ENCODE measurements at regions not wholly inside any gene's neighbourhood (a gene's known extent, or its start where the extent isn't known, plus 50 kb on each side); places are given as distances from the start of the nearest gene placed in this dataset.

DNA sequence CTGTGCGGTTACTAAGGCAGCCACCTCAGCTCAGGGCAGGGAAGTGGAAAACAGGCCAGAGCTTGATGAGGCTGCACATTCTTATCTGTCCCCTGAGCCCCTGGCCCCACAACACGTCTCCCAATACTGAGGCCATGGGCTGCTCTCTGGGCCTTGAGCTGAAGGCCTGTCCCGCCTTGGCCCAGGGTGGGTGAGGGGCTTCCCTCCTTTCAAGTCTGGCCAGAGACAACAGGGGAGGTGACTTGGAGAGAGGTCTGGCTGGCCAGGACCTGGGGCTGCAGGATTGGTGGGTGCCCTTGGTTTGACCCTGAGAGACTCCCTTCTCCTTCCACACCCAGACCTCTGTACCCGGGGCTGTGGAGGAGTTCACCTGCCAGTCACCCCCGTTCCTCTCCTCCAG lies 563.8 kb downstream of the PTPRU start:
- TF ChIP-seq GATA2 (IDR thresholded peaks at IDR 0.05; ENCODE audit: low read depth, low read length) (no peak), GATA3 (IDR thresholded peaks at IDR 0.05; ENCODE audit: low read depth, low read length) (no peak)

DNA sequence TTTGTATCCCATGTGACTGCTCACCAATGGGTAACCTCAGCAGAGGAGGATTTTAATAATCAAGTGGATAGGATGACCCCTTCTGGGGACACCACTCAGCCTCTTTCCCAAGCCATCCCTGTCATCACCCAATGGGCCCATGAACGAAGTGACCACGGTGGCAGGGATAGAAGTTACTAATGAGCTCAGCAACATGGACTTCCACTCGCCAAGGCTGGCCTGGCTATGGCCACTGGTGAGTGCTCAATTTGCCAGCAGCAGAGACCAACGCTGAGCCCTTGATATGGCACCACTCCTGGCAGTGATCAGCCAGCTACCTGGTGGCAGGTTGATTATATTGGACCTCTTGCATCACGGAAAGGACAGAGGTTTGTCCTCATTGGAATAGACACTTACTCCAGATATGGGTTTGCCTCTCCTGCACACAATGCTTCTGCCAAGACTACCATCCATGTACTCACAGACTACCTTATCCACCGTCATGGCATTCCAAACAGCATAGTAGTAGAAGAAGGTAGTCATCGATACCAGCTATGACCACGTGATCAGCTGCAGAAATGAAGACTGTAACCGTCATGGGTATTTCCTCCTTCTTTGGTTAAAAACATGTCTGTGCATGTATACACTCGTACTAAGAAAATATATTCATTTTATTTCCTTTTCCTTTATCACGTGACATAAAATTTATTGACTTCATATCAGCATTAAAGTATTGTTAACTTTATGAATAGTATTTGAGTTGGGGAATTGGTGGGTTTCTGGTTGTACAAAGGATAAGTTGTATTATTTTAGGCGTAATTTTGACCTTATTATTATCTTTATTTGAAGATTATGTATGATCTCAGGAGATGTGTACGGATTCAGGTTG lies 562.6 kb downstream of the PTPRU start:
- TF ChIP-seq GATA3 (IDR thresholded peaks at IDR 0.05; ENCODE audit: low read depth, low read length) (no peak), GATA2 (IDR thresholded peaks at IDR 0.05; ENCODE audit: low read depth, low read length) (no peak)

DNA sequence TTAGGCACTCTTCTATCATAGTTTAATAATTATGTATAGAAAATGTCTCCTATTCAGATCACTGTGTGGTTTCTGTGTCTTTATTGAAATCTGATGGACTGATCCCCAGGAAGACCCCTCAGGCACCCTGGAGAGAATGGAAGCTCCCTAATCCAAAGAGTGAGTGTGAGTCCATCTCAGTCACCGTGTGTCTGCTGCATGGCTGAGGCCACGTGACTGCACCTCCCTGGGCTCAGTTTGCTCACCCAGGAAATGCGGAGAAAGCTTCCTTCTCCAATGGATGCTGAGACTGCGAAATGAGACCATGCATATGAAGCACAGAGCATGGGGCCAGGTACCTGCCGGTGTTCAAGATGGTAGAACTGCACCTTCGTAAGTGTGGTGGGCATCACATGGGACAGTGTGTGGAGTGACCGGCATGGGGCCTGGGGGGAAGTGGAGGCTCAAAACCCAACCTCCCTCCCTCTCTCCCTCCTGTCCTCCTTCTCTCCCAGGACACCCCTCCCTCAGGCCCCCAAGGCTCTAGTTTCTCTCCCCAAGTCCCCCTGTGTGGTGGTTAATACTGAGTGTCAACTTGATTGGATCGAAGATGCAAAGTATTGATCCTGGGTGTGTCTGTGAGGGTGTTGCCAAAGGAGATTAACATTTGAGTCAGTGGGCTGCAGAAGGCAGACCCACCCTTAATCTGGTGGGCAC lies 557.5 kb downstream of the PTPRU start:
- TF ChIP-seq GATA2 (IDR thresholded peaks at IDR 0.05; ENCODE audit: low read depth, low read length), result no peak
- no peak for TF ChIP-seq GATA3 (IDR thresholded peaks at IDR 0.05; ENCODE audit: low read depth, low read length)

- no peak for TF ChIP-seq GATA2 (IDR thresholded peaks at IDR 0.05; ENCODE audit: low read depth, low read length)
Observed at GRCh38 chr1:29793101-29793546, 556.8 kb downstream of the PTPRU start.

- TF ChIP-seq GATA2 (IDR thresholded peaks at IDR 0.05; ENCODE audit: low read depth, low read length), result no peak
- TF ChIP-seq GATA3 (IDR thresholded peaks at IDR 0.05; ENCODE audit: low read depth, low read length), result no peak
Observed at GRCh38 chr1:29789910-29790247, 553.6 kb downstream of the PTPRU start.

DNA sequence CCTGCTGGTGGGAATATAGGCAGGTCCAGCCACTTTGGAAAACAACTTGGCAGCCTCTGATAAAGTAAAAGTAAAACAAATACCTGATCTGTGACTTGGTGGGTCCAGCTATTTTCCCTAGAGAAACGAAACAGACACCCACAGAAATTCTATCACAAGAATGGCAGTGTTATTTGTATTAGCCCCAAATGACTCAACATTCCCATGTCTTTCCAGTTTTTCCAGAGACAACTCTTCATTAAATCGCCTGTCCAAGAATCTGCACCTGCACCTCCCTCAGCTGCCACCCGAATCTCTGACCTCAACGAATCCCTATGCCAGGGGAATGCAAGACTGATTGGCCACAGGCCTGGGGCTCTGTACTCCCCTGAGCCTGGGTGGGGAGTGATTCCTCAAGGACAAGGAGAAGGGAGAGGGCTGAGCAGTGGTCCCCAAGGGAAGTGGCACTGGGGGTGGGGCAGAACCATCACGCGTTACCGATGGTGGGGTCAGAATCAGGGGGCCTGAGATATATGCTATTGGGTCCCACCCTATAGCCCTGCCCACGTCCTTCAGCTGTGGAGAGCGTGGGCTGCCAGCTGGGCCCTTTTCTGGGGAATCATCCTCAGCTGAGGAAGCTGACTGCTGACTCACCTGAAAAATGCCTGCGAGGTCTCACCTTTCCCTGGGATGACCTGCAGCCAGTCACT lies 553.0 kb downstream of the PTPRU start:
- TF ChIP-seq GATA2 (IDR thresholded peaks at IDR 0.05; ENCODE audit: low read depth, low read length) (no peak), GATA3 (IDR thresholded peaks at IDR 0.05; ENCODE audit: low read depth, low read length) (no peak)

DNA sequence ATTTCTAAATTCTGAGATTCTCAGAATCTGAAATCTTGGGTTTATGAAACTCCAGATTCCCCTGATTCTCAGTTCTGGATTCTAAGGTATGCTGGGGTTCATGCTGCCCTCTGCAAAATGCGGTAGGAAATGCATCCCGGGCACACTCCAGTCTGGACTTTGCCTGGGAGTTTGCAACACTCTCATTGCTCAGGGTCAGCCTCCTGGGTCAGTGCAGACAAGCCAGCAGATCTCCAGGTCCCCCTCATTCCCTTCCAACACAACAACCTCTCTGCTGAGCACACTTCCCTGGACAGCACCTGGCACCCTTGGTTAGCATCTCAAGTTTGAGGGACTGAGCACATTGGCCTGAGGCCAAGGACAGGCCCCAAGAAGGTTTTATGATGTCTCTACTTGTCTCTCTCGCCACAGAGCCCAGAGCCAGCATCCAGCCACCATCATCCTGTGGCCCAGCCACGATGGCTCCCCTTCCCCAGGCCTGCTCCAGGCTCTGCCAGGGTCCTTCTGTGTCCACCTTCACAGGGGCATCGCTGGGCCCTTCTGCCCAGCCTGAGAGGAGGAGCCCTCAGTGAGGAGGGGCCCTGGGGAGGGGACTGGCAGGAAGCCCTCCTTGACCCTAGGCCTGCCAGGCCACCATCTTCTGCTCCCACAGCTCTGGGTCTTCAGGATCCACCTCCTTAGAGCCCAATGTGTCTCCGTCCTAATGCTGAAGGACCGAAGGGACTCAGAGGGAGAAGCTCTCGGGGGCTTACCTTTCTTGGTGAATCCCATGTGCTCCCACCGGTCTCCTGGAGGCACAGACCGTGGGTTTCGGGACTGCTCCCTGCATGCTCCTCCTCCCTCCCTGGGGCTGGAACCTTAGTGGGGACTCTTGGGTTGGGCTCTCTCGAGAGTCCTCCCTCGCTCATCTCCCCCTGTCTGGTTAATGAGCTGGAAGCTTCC lies 550.7 kb downstream of the PTPRU start:
- no peak for TF ChIP-seq GATA2 (IDR thresholded peaks at IDR 0.05; ENCODE audit: low read depth, low read length)
- TF ChIP-seq GATA3 (IDR thresholded peaks at IDR 0.05; ENCODE audit: low read depth, low read length), result no peak

DNA sequence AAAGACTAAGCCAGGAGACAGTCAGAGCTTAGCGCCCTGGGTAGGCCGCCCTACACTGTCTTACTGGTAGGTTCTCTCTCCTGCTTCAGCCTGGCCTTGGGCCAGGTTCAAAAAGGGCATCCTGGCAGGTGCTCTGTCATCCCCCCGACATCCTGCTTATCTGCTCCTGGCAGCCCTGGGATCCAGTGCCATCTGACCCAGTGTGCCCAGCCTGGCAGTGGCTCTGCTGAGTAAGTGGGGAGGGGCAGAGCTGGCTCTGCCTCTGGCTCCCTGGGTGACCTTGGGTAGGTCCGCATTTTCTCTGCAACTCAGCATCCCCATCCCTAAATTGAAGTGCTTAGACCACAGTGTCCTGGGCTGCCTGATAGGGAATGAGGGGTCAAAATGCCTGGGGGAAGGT lies 549.9 kb downstream of the PTPRU start:
- TF ChIP-seq GATA2 (IDR thresholded peaks at IDR 0.05; ENCODE audit: low read depth, low read length) (peak; percentile 58; the same call in 1 of the 2 replicates), GATA3 (IDR thresholded peaks at IDR 0.05; ENCODE audit: low read depth, low read length) (no peak)

DNA sequence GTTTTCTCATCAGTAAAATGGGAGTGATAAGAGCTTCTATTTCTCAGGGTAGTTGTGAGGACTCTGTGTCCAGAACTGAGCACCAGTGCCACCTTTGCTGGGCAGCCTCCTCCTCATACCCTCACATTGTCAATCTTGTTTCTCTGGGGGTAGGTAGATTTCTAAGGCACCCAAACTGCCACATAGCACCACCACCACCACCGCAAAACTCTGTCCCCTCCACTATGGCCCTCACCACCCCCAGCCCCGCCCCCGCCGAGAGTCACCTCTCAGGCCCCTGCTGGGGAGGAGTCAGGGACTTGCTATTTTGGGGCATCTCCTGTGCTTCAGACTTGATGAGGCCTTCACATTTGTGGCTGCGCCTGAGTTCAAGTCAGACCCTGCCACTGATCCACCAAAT lies 549.2 kb downstream of the PTPRU start:
- TF ChIP-seq GATA3 (IDR thresholded peaks at IDR 0.05; ENCODE audit: low read depth, low read length), result no peak

- TF ChIP-seq GATA3 (IDR thresholded peaks at IDR 0.05; ENCODE audit: low read depth, low read length) (no peak), GATA2 (IDR thresholded peaks at IDR 0.05; ENCODE audit: low read depth, low read length) (no peak)
Observed at GRCh38 chr1:29785137-29785527, 548.8 kb downstream of the PTPRU start.

- no peak for TF ChIP-seq GATA2 (IDR thresholded peaks at IDR 0.05; ENCODE audit: low read depth, low read length)
- no peak for TF ChIP-seq GATA3 (IDR thresholded peaks at IDR 0.05; ENCODE audit: low read depth, low read length)
Observed at GRCh38 chr1:29784276-29785136, 548.2 kb downstream of the PTPRU start.

- TF ChIP-seq GATA2 (IDR thresholded peaks at IDR 0.05; ENCODE audit: low read depth, low read length) (no peak), GATA3 (IDR thresholded peaks at IDR 0.05; ENCODE audit: low read depth, low read length) (no peak)
Observed at GRCh38 chr1:29783508-29784275, 547.4 kb downstream of the PTPRU start.

Data from SH-SY5Y (cell line).